GM19395 (cell line): ENCODE measurements at regions not wholly inside any gene's neighbourhood (a gene's known extent, or its start where the extent isn't known, plus 50 kb on each side); places are given as distances from the start of the nearest gene placed in this dataset.
"Not testable (repeated sequence)": the region's sequence is repeated elsewhere in the genome, so short reads cannot be mapped to it uniquely, and the experiment has no call there.

Experiments
- ATAC-seq: cut with Tn5 transposase; IDR thresholded peaks from one replicate; pipeline ENCODE4 v1.9.1; 2021; ENCODE audit warnings: mild to moderate bottlenecking, moderate library complexity; ENCODE audit not compliant: unreplicated experiment

GRCh38 chr2:89855752-89856151 is 1164.3 kb downstream of the RPIA start:
- ATAC-seq: not testable (repeated sequence)

GRCh38 chr2:89856305-89856704 is 1164.8 kb downstream of the RPIA start:
- ATAC-seq: not testable (repeated sequence)

- ATAC-seq: not testable (repeated sequence)
Observed at GRCh38 chr2:89862164-89862563, 1170.7 kb downstream of the RPIA start.

- not testable (repeated sequence) for ATAC-seq
Observed at GRCh38 chr2:89863209-89863608, 1171.7 kb downstream of the RPIA start.

GRCh38 chr2:89874810-89875595 is 1183.5 kb downstream of the RPIA start:
- ATAC-seq: not testable (repeated sequence)

- ATAC-seq: not testable (repeated sequence)
Observed at GRCh38 chr2:89876445-89876844, 1185.0 kb downstream of the RPIA start.

GRCh38 chr2:89876878-89877277 is 1185.4 kb downstream of the RPIA start:
- ATAC-seq: not testable (repeated sequence)

GRCh38 chr2:89882880-89883279 is 1191.4 kb downstream of the RPIA start:
- peak; percentile 77 for ATAC-seq

- not testable (repeated sequence) for ATAC-seq
Observed at GRCh38 chr2:89883624-89884023, 1192.2 kb downstream of the RPIA start.

- ATAC-seq: peak; percentile 59
Observed at GRCh38 chr2:89885071-89885470, 1193.6 kb downstream of the RPIA start.

- ATAC-seq: not testable (repeated sequence)
Observed at GRCh38 chr2:89888693-89889092, 1197.2 kb downstream of the RPIA start.

- ATAC-seq: not testable (repeated sequence)
Observed at GRCh38 chr2:89890185-89890773, 1198.8 kb downstream of the RPIA start.

- ATAC-seq: not testable (repeated sequence)
Observed at GRCh38 chr2:89894988-89895387, 1203.5 kb downstream of the RPIA start.

GRCh38 chr2:89895629-89896028 is 1204.2 kb downstream of the RPIA start:
- not testable (repeated sequence) for ATAC-seq

- ATAC-seq: not testable (repeated sequence)
Observed at GRCh38 chr2:89927018-89927417, 1235.5 kb downstream of the RPIA start.

- not testable (repeated sequence) for ATAC-seq
Observed at GRCh38 chr2:89935436-89935835, 1244.0 kb downstream of the RPIA start.

- not testable (repeated sequence) for ATAC-seq
Observed at GRCh38 chr2:89936011-89936410, 1244.5 kb downstream of the RPIA start.

- peak; percentile 47 for ATAC-seq
Observed at GRCh38 chr2:89936559-89936958, 1245.1 kb downstream of the RPIA start.

GRCh38 chr2:89938756-89939155 is 1247.3 kb downstream of the RPIA start:
- peak; percentile 89 for ATAC-seq

- not testable (repeated sequence) for ATAC-seq
Observed at GRCh38 chr2:89944267-89944666, 1252.8 kb downstream of the RPIA start.

- ATAC-seq: not testable (repeated sequence)
Observed at GRCh38 chr2:89945004-89945616, 1253.6 kb downstream of the RPIA start.
